ENCODE measurements at regions not wholly inside any gene's neighbourhood (a gene's known extent, or its start where the extent isn't known, plus 50 kb on each side); places are given as distances from the start of the nearest gene placed in this dataset.
"Not testable (repeated sequence)": the region's sequence is repeated elsewhere in the genome, so short reads cannot be mapped to it uniquely, and the experiment has no call there.

DNA sequence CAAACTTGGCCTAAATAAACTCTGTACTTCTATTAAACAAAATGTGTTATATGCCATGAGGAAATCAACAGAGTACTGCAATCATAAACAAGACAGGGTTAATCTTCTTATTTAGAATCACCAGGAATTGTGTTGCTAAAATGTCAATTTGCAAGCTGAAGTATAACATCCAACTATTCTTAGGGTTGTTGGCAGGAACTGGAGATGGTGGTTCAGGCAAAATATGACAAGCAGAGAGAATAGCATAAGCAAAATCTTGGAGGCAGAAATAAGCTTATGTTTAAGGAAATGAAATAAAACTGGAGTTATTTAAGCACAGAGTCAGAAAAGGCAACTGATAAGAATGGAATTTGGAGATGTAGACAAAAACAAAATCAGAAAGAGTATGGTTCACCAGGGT lies 463.8 kb upstream of the SLC8A1 start:
- DNase-seq (ENCODE audit: low spot score) (no peak), FAIRE-seq (no peak)

- FAIRE-seq (no peak), DNase-seq (ENCODE audit: low spot score) (no peak)
Observed at GRCh38 chr2:40935349-40935748, 483.5 kb upstream of the SLC8A1 start.

DNA sequence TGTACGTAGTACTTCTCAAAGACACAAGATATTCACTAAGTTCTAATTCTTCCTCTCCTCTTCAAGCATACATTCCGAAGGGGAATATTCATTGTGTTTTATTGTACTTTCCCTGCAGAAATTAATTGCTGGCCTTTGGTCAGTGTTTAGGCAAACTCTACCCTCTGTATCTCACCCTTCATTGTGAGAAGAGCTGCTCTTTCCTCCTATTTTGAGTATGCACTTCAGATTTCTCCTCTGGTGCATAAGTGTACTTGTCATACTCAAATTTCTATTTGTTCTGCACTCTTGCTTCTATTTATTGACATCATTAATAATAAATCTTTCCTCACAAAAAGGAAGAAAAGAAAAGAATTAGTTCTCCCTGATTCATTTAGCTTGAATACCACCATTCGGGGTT lies 485.4 kb upstream of the SLC8A1 start:
- FAIRE-seq (no peak), DNase-seq (ENCODE audit: low spot score) (no peak)

- no peak for FAIRE-seq
Observed at GRCh38 chr2:40953341-40953740, 501.5 kb upstream of the SLC8A1 start.

GRCh38 chr2:40955042-40955441 lies 503.2 kb upstream of the SLC8A1 start:
- FAIRE-seq (no peak), DNase-seq (ENCODE audit: low spot score) (no peak)

More at GRCh38 chr2:40953341-40953740, 501.5 kb upstream of the SLC8A1 start:
- no peak for DNase-seq (ENCODE audit: low spot score)

DNA sequence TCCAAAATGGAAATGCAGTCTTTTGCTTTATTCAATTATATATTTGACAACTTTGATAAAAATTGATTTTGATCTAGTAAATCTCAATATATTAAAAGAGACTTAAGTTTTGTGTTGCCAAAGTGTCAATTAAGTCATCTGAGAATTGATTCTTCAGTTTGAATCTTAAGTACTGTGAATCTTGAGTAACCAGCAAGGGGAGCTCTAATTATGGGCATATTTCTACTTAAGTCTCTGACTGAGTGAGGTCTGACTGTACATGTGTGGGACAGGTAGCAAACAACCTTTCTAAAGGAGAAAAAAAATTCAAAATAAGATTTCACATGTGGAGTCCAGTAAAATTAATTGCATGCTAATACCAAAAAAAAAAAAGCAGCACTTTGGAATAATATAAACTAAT lies 503.7 kb upstream of the SLC8A1 start:
- FAIRE-seq = no peak
- DNase-seq (ENCODE audit: low spot score) = no peak

- no peak for DNase-seq (ENCODE audit: low spot score)
Observed at GRCh38 chr2:40957508-40957907, 505.6 kb upstream of the SLC8A1 start.

GRCh38 chr2:40962026-40962425 lies 510.1 kb upstream of the SLC8A1 start:
- DNase-seq (ENCODE audit: low spot score) (no peak), FAIRE-seq (no peak)

More at GRCh38 chr2:40957508-40957907, 505.6 kb upstream of the SLC8A1 start:
- peak; percentile 52 for FAIRE-seq

DNA sequence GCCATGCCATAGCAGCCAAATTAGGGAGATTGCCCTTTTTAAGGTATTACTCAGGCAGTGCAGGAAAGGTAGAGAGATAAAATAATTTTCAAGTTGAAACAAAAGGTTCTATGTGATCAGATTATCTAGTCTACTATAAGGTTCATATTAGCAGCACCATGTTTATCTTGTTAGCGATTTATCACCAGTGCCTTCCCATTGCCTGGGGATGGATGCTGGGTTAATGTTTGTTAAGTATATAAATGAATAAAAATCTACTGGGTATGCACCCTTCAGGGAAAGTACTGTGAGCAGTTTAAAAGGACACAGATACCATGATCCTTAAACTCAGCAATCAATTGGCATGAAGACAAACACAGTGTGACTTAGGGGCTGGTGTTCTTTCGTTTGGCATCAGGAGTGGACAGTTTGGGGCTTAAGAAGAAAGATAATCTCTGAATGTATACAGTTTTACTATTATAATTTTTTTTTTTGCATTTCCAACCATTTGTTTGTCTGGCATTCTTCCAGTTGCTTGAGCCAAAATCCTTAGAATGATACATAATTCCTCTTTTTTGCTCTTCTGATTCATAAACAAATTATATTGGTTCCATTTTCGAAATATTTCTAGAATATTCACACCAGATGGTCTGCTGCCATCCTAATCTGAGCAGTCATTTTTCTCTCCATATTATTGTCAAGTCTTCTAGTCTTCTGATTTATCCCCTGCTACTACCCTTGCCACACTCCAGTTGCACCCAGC lies 512.8 kb upstream of the SLC8A1 start:
- FAIRE-seq (no peak), DNase-seq (ENCODE audit: low spot score) (no peak)

DNA sequence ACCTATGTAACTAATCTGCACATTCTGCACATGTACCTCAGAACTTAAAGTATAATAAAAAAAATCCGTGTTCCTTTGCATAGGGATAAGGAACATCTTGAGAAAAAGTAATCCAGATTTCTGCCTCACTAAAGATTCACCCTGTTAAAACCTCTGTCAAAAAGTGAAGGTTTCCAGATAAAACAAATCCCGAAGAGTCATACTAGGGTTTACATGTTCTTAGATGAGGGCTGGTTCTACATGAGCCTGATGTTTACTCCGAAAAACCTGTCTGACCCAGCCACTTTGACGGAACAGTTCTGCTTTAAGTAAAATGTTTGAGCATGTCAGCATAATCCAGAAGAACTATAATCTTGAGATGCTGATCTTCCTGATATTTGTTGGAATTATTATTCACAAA lies 515.6 kb upstream of the SLC8A1 start:
- DNase-seq (ENCODE audit: low spot score) (no peak), FAIRE-seq (no peak)

- FAIRE-seq = no peak
- no peak for DNase-seq (ENCODE audit: low spot score)
Observed at GRCh38 chr2:40975151-40975550, 523.3 kb upstream of the SLC8A1 start.

DNA sequence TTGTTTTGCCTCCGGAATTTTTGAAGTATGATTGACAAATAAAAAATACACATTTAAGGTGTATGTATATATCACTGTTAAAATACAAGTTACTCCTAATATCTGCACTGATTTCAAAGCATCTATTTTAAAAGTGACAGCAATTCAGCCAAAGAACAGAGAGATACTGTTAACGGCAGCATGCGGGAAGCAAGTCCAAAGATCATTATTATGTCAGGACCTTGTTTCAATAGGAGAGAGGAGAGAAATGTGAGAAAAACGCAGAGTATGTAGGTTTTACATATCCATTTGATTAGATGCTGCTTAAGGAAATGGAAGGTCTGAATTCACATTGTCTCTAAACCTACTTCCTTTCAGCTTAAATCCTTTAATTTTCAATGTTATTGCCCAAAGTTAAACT lies 545.5 kb upstream of the SLC8A1 start:
- FAIRE-seq (no peak), DNase-seq (ENCODE audit: low spot score) (no peak)

DNA sequence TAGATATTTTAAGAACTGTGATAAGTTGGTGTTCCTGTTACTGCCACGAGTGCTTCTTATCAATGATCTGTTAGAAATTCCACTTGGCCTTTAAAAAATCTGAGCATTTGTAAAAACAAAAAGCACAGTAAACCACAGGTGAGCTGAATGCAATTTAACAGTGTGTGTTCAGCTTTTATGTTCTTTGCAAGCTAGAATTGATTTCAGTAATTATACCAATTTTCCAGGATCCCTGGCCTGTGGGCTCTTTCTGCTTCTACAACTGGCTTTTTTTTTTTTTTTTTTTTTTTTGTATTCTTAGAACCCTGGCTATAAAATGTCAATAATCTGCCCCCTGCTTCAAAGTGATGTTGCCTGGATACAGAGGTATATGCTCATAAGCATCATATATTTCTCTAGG lies 548.5 kb upstream of the SLC8A1 start:
- no peak for DNase-seq (ENCODE audit: low spot score)
- no peak for FAIRE-seq

DNA sequence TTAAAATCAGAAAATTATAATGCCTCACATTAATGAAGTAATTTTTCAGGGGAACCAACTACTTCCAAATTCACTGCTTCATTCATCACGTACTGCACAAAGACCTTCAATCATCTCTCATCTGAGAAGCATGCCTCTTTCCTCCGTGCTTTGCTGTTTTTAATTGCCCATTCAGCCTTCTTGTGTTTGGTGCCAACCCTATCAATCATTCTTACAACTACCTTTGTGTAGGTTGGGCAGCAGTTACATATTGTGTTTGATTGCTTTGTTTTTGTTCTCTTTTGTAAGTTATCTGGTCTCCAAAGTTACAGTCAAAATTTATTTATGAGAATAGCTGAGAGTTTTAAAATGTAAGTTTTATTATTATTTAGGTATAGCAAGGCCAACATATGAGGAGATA lies 549.0 kb upstream of the SLC8A1 start:
- DNase-seq (ENCODE audit: low spot score) (no peak), FAIRE-seq (no peak)

DNA sequence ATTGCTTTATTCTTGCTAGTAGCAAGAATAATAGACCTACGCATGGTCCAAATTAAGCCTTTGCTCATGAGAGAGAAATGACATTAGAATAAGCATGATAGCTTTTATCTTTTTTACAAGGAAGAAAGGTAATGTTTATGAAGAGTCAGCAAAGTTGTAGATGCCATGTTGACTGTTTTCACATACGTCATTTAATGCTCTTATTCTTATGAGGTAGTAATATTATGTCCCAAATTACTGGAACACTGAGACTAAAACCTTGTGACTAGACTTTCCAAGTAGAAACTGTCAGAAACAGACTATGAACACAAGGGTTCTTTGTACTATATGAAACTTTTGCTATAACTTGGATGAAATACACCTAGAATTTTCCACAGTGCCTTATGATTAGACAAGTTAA lies 552.8 kb upstream of the SLC8A1 start:
- no peak for DNase-seq (ENCODE audit: low spot score)

GRCh38 chr2:41020358-41020757 lies 568.5 kb upstream of the SLC8A1 start:
- no peak for DNase-seq (ENCODE audit: low spot score)
- no peak for FAIRE-seq

More for the DNA sequence above, 552.8 kb upstream of the SLC8A1 start:
- no peak for FAIRE-seq

DNA sequence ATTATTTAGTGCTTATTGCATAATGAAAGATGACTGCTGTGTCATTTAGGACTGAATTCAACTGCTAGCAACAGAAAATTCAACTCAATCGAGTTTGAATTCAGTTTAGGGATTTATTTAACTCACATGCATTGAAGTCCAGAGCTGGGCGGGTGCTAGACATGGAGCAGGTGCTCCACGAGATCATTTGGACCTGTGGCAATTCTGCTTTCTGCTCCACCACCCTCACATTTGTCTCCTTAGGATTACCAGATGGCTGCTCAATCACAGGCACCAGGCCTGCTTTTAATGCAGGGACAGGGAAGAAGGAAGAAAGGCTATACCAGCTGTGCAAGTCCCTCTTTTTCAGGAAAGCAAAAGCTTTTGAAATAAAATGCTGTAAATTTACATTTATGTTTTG lies 572.9 kb upstream of the SLC8A1 start:
- FAIRE-seq (no peak), DNase-seq (ENCODE audit: low spot score) (no peak)

- FAIRE-seq = no peak
Observed at GRCh38 chr2:41026613-41027012, 574.7 kb upstream of the SLC8A1 start.

DNA sequence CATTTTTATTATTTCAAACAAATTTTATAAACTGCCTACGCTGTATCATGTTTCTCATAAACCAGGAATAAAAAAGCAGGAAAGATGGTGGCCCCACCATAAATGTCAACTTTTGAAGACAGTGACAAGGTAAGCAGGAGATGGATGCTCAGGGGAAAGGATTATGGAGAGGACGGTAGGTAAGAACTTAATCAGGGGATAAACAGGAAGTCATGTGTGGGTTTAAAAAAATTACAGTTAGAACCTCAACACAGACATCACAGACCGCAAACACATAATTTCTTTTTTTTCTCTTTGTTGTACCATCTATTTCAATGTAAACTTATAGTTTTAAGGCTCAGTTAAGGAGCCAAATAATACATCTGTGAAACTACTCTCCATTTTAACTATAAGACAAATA lies 575.2 kb upstream of the SLC8A1 start:
- DNase-seq (ENCODE audit: low spot score) (no peak), FAIRE-seq (no peak)

More at GRCh38 chr2:41026613-41027012, 574.7 kb upstream of the SLC8A1 start:
- DNase-seq (ENCODE audit: low spot score) = no peak

DNA sequence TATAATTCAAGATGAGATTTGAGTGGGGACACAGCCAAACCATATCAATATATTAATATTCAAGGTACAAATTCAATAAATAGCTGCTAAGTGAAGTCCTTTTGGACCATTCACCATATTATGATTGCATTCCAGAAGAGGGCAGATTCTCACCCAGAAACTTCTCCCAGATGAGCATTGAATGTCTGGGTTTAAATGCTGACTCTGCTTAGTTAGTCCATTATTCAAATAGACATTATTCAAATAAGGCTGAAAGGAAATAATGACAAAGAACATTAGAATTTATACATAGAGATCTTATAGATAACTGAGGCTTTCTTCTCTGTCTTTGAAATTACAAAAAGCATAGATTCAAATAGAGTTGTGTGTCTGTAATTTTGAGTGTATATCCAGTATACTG lies 579.4 kb upstream of the SLC8A1 start:
- DNase-seq (ENCODE audit: low spot score) = no peak
- FAIRE-seq = no peak

DNA sequence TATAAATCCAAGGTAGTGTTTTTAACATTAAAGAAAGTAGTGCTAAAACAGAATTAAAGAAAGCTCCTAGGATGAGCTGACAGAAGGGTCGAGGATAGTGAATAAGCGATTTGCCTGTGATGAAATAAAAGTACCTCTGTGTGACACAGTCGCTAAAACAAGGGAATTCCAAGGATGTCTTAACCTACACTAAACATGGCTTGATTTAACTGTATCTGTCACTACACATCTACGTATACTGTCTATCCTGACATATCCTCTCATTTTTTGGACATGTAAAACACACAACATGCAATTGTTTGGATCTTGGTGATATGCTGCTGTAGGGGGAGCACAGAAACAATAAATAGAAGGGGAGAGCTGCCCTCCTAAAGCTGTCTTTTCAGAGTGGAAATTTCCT lies 580.8 kb upstream of the SLC8A1 start:
- FAIRE-seq (no peak), DNase-seq (ENCODE audit: low spot score) (no peak)

- DNase-seq (ENCODE audit: low spot score) = no peak
- FAIRE-seq = no peak
Observed at GRCh38 chr2:41033127-41033526, 581.2 kb upstream of the SLC8A1 start.

DNA sequence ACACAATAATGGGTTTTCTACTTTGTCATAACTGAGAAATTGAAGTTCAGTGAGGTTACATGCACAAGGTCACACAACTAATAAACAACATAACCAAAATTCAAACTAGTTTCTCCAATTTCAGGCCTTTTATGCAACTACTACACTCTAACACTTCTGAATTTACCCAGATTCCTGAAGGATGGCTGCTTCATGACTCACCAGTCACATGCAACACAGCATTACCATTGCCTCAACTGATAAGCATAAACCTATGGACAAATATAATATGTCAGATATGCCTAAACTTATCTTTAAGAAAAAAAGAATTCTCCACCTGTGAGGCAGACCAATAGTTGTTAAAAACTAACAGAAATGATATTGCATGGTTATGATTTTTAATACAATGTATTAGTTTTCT lies 586.5 kb upstream of the SLC8A1 start:
- DNase-seq (ENCODE audit: low spot score) (no peak), FAIRE-seq (no peak)

GRCh38 chr2:41039750-41040149 lies 587.9 kb upstream of the SLC8A1 start:
- DNase-seq (ENCODE audit: low spot score); FAIRE-seq: not testable (repeated sequence)
